ENCODE measurements at regions not wholly inside any gene's neighbourhood (a gene's known extent, or its start where the extent isn't known, plus 50 kb on each side); places are given as distances from the start of the nearest gene placed in this dataset.

DNA sequence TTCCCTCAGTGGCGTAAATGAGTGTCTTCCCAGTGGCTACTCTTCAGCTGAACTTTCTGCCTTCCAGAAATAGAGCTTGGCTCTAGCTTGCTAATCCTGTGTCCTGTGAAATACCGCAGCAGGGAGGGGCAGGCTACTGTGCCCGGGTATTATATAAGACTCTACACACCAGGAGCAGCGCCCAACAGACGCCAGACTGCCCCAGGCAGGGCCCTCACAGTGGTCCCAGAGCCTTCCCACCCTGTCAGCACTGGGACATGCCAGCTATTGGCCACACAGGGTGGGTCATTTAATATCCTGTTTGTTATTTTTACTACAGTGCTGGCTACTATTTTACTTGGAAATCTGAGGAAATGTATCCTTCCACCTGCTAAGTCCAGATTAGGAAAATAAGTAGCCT is 121.0 kb downstream of the FEM1C start:
- no peak overlapping the region for H3K4me2 ChIP-seq (ENCODE audit: insufficient read depth, insufficient read length, low read length)
- no peak overlapping the region for H2BK20ac ChIP-seq (ENCODE audit: low read depth, low read length, poor library complexity, severe bottlenecking)
- peaks cover 2% of the 10 kb centered on the region; the same call in 1 of the 2 replicates for H3K4me1 ChIP-seq (ENCODE audit: insufficient read depth, low read length)
- H2BK12ac ChIP-seq (ENCODE audit: insufficient read length, low read depth, low read length) = no peak overlapping the region
- H4K8ac ChIP-seq (replicated peaks; ENCODE audit: insufficient read length, low read depth, low read length) = no peak overlapping the region
- no peak overlapping the region for H2AK5ac ChIP-seq (ENCODE audit: insufficient read length, low read length)
- H3K9me3 ChIP-seq (ENCODE audit: control insufficient read depth, low read depth, low read length) = no peaks in the 10 kb centered on the region
- no peaks in the 10 kb centered on the region; the same call in 1 of the 2 replicates for H3K27me3 Mint-ChIP-seq (ENCODE audit: low read depth)
- H2BK15ac ChIP-seq (ENCODE audit: low read depth, low read length) = no peak overlapping the region
- no peaks in the 10 kb centered on the region for H3K79me1 ChIP-seq (ENCODE audit: insufficient read depth, low read depth, low read length, poor library complexity, severe bottlenecking)
- H3K79me2 ChIP-seq (ENCODE audit: insufficient read depth, low read length) = no peaks in the 10 kb centered on the region
- no CpG with 5 or more reads among the region's 5 CpGs for WGBS (ENCODE audit: extremely low coverage, insufficient read length, low lambda C conversion rate)
- no peak overlapping the region for H2BK120ac ChIP-seq (ENCODE audit: low read depth, low read length, poor library complexity, severe bottlenecking)
- H3K4ac ChIP-seq (ENCODE audit: low read depth, low read length) = no peak overlapping the region
- H3K4me1 Mint-ChIP-seq = peaks cover 20% of the 10 kb centered on the region in 2 experiments
- TF ChIP-seq, protein P1, sequence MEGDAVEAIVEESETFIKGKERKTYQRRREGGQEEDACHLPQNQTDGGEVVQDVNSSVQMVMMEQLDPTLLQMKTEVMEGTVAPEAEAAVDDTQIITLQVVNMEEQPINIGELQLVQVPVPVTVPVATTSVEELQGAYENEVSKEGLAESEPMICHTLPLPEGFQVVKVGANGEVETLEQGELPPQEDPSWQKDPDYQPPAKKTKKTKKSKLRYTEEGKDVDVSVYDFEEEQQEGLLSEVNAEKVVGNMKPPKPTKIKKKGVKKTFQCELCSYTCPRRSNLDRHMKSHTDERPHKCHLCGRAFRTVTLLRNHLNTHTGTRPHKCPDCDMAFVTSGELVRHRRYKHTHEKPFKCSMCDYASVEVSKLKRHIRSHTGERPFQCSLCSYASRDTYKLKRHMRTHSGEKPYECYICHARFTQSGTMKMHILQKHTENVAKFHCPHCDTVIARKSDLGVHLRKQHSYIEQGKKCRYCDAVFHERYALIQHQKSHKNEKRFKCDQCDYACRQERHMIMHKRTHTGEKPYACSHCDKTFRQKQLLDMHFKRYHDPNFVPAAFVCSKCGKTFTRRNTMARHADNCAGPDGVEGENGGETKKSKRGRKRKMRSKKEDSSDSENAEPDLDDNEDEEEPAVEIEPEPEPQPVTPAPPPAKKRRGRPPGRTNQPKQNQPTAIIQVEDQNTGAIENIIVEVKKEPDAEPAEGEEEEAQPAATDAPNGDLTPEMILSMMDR (conservative IDR thresholded peaks at IDR 0.05) = no peak
- H2AFZ ChIP-seq (ENCODE audit: low read length) = no peak overlapping the region
- no peak overlapping the region for H2BK5ac ChIP-seq (ENCODE audit: insufficient read length, low read length)
- H3K27ac Mint-ChIP-seq = no peak overlapping the region
- H3K36me3 Mint-ChIP-seq (ENCODE audit: insufficient read depth in 1 of 3, low read depth in 3 of 3) = no peaks in the 10 kb centered on the region
- no peak overlapping the region for H3K23ac ChIP-seq (ENCODE audit: insufficient read length, low read depth, low read length)
- no peak overlapping the region for H3K14ac ChIP-seq (ENCODE audit: insufficient read depth, low read length)
- H3K9me3 Mint-ChIP-seq = no peaks in the 10 kb centered on the region
- H3T11ph ChIP-seq (ENCODE audit: low read length) = no peak overlapping the region
- no peak overlapping the region for H3K56ac ChIP-seq (ENCODE audit: insufficient read length, low read depth, low read length)
- no peaks in the 10 kb centered on the region for H4K20me1 ChIP-seq (ENCODE audit: control insufficient read depth, insufficient read depth, insufficient read length)
- no peak overlapping the region for H4K5ac ChIP-seq (ENCODE audit: insufficient read length, low read depth, low read length)
- H3K27me3 ChIP-seq (ENCODE audit: insufficient read depth, low read length) = no peaks in the 10 kb centered on the region
- H3K18ac ChIP-seq (ENCODE audit: insufficient read length, low read depth, low read length) = no peak overlapping the region
- no peak overlapping the region for H3K4me3 Mint-ChIP-seq
- no peak overlapping the region for H3K27ac ChIP-seq (ENCODE audit: insufficient read length, low read depth, low read length)
- H3K9ac ChIP-seq (ENCODE audit: extremely low read depth, insufficient read length, low read length) = no peak overlapping the region
- no peaks in the 10 kb centered on the region for H3K23me2 ChIP-seq (ENCODE audit: insufficient read length, low read depth, low read length, poor library complexity, severe bottlenecking)
- no peak for DNase-seq
- no peak overlapping the region for H4K91ac ChIP-seq (ENCODE audit: insufficient read length, low read depth, low read length)
